Left lung (tissue), 4 donors: ENCODE measurements at regions not wholly inside any gene's neighbourhood (a gene's known extent, or its start where the extent isn't known, plus 50 kb on each side); places are given as distances from the start of the nearest gene placed in this dataset.
"Not testable (repeated sequence)": the region's sequence is repeated elsewhere in the genome, so short reads cannot be mapped to it uniquely, and the experiment has no call there.

Experiments
- ATAC-seq: fragments of 200-7000 bp; cut with Tn5 transposase; one replicate; pipeline ENCODE4 v1.9.1; 2020; ENCODE audit warnings: moderate library complexity
- DNase-seq, 4 donors: peaks; one replicate each; pipeline ENCODE4 v3.0.0-alpha.2; 2013 to 2020
- H3K27ac ChIP-seq, 2 donors: fragments of 200-600 bp; sonication (generic) in 1 of 2; one replicate each; pipeline versions ENCODE4 v1.5.0 to v1.8.0; 2020 to 2021
- H3K27me3 ChIP-seq, 2 donors: fragments of 200-600 bp; sonication (generic) in 1 of 2; one replicate each; pipeline versions ENCODE4 v1.5.0 to v1.8.0; 2020 to 2021
- H3K36me3 ChIP-seq, 2 donors: fragments of 200-600 bp; sonication (generic) in 1 of 2; one replicate each; pipeline versions ENCODE4 v1.5.0 to v1.8.0; 2020 to 2021
- H3K4me1 ChIP-seq, 2 donors: fragments of 200-600 bp; one replicate each; pipeline ENCODE4 v1.8.0; 2021
- H3K4me3 ChIP-seq, 2 donors: fragments of 200-600 bp; sonication (generic) in 1 of 2; one replicate each; pipeline versions ENCODE4 v1.5.0 to v1.8.0; 2020 to 2021; ENCODE audit warnings: mild to moderate bottlenecking in 1 of 2
- H3K9me3 ChIP-seq, 2 donors: fragments of 200-600 bp; sonication (generic) in 1 of 2; one replicate each; pipeline versions ENCODE4 v1.5.0 to v1.8.0; 2020 to 2021
- intact Hi-C, 2 donors: fragments of 100-400 bp; cut with DNase I; formaldehyde crosslinking; loops; one replicate each; pipeline versions ENCODE4 v1.11.2 to v1.14.2; 2022
- TF ChIP-seq, protein P1 (sequence below), 2 donors: fragments of 200-600 bp; sonication (generic) in 1 of 2; IDR thresholded peaks; one replicate each; pipeline versions ENCODE4 v1.5.0 to v1.8.0; 2021; ENCODE audit warnings: antibody characterized with exemption in 2 of 2
- donor health status: DM: no; HTN: yes; CAD: no.
- donor health status: DM: no; HTN: no; CAD: no.

- Histone ChIP-seq H3K9me3 (peaks cover 0 to 35% of the 10 kb centered on the region in 2 donors), H3K4me3 (no peak overlapping the region), H3K4me1 (no peaks in the 10 kb centered on the region), H3K36me3 (no peaks in the 10 kb centered on the region), H3K27me3 (no peaks in the 10 kb centered on the region), H3K27ac (no peak overlapping the region)
- no peak for ATAC-seq
- TF ChIP-seq, protein P1, sequence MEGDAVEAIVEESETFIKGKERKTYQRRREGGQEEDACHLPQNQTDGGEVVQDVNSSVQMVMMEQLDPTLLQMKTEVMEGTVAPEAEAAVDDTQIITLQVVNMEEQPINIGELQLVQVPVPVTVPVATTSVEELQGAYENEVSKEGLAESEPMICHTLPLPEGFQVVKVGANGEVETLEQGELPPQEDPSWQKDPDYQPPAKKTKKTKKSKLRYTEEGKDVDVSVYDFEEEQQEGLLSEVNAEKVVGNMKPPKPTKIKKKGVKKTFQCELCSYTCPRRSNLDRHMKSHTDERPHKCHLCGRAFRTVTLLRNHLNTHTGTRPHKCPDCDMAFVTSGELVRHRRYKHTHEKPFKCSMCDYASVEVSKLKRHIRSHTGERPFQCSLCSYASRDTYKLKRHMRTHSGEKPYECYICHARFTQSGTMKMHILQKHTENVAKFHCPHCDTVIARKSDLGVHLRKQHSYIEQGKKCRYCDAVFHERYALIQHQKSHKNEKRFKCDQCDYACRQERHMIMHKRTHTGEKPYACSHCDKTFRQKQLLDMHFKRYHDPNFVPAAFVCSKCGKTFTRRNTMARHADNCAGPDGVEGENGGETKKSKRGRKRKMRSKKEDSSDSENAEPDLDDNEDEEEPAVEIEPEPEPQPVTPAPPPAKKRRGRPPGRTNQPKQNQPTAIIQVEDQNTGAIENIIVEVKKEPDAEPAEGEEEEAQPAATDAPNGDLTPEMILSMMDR (IDR thresholded peaks at IDR 0.05) = no peak
- no peak for DNase-seq
- intact Hi-C loops = no loop called here
These were observed 818.8 kb upstream of the CITED2 start for GRCh38 chr6:140193269-140193668.

DNA sequence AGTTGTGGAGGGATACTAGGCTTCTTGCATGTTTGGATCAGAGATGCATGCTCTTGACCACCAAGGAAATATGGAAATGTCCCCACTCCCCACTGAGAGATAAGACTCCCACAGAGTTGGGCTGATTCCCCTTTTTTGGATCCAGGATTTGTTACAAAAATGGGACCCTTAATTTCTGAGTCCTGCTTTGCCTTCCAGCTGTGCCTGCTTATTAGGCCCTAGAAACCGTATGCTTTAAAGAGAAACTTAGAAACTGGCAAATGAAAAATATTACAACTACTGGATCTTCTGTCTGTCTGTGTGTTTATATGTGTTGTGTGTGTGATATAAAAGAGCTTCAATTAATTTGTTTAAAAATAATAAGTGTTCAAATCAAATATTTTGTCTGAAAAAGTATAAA is 817.6 kb upstream of the CITED2 start:
- intact Hi-C loops = no loop called here
- H3K27me3 ChIP-seq = no peaks in the 10 kb centered on the region
- H3K4me1 ChIP-seq = no peaks in the 10 kb centered on the region
- TF ChIP-seq, protein P1 (IDR thresholded peaks at IDR 0.05) = no peak
- peaks cover 0 to 45% of the 10 kb centered on the region in 2 donors for H3K9me3 ChIP-seq
- ATAC-seq (no peak), DNase-seq (no peak)
- H3K36me3 ChIP-seq = no peaks in the 10 kb centered on the region
- no peak overlapping the region for H3K27ac ChIP-seq
- no peak overlapping the region for H3K4me3 ChIP-seq

- intact Hi-C loops = not testable (repeated sequence)
These were observed 814.8 kb upstream of the CITED2 start for GRCh38 chr6:140189263-140189662.

DNA sequence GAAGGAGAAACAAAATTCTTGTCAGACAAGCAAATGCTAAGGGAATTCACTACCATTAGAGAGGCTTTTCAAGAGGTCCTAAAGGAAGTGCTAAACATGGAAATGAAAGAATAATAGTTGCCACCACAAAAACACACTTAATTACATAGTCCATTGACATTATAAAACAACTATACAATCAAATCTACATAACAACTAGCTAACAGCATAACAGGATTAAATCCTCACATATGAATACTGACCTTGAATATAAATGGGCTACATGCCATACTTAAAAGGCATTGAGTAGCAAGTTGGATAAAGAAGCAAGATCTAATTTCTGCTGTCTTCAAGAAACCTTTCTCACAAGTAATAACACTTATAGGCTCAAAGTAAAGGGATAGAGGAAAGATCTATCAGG is 811.5 kb upstream of the CITED2 start:
- Histone ChIP-seq H3K36me3 (no peaks in the 10 kb centered on the region), H3K4me1 (no peaks in the 10 kb centered on the region), H3K4me3 (no peak overlapping the region), H3K27me3 (no peaks in the 10 kb centered on the region), H3K27ac (no peak overlapping the region), H3K9me3 (peaks cover 0 to 16% of the 10 kb centered on the region in 2 donors)
- intact Hi-C loops = no loop called here
- no peak for DNase-seq
- ATAC-seq = no peak
- TF ChIP-seq, protein P1 (IDR thresholded peaks at IDR 0.05) = no peak

More at GRCh38 chr6:140189263-140189662, 814.8 kb upstream of the CITED2 start:
- H3K9me3 ChIP-seq = peaks cover 0 to 45% of the 10 kb centered on the region in 2 donors
- ATAC-seq, H3K27me3 ChIP-seq, H3K27ac ChIP-seq, H3K36me3 ChIP-seq, DNase-seq, H3K4me1 ChIP-seq, H3K4me3 ChIP-seq: not testable (repeated sequence)

DNA sequence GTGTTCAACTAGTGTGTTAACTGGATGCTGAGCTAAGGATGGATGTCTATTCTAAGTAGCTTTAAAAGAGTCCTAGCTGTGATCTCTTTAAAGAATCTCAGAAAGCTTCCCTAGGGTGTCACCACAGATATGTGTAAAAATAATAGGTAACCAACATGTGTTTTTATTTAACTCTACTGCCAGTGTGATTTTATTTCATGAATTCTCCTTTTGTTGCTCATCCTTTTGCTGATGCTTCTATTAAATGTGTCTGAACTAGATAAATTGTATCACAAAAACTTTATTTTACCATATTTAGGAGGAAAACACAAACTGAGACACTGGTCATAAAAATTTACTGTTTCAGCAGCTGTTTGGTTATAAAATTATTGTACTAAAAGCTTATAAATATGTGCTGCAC is 809.4 kb upstream of the CITED2 start:
- intact Hi-C loops = no loop called here
- no peaks in the 10 kb centered on the region for H3K36me3 ChIP-seq
- TF ChIP-seq, protein P1 (IDR thresholded peaks at IDR 0.05) = no peak
- no peak overlapping the region for H3K4me3 ChIP-seq
- DNase-seq (no peak), ATAC-seq (no peak)
- H3K27ac ChIP-seq = no peak overlapping the region
- H3K9me3 ChIP-seq = peaks cover 0 to 12% of the 10 kb centered on the region in 2 donors
- no peaks in the 10 kb centered on the region for H3K27me3 ChIP-seq
- H3K4me1 ChIP-seq = no peaks in the 10 kb centered on the region

DNA sequence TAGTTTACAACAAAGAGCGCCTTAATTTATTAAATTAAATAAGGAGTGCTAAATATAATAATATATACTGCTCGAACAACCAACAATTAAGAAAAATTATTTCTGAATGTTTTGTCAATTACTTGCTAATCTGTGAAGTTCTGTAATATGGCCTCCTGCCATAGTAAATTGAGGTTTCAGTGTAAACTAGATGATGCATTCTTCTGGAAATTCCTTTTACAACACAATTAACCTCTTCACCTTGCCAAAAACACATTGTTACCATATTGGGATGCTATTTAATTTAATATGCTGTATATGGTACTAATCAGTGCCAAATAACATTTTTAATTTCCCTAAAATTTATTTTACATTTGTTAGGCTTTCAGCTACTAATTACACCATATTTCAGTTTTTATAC is 808.4 kb upstream of the CITED2 start:
- no peaks in the 10 kb centered on the region for H3K36me3 ChIP-seq
- TF ChIP-seq, protein P1 (IDR thresholded peaks at IDR 0.05) = no peak
- H3K4me3 ChIP-seq = no peak overlapping the region
- no peak overlapping the region for H3K27ac ChIP-seq
- no peaks in the 10 kb centered on the region for H3K27me3 ChIP-seq
- ATAC-seq = no peak
- H3K9me3 ChIP-seq = peaks cover 0 to 5% of the 10 kb centered on the region in 2 donors
- intact Hi-C loops = no loop called here
- H3K4me1 ChIP-seq = no peaks in the 10 kb centered on the region
- no peak for DNase-seq
